IMR-90 (cell line): ENCODE measurements at regions not wholly inside any gene's neighbourhood (a gene's known extent, or its start where the extent isn't known, plus 50 kb on each side); places are given as distances from the start of the nearest gene placed in this dataset.

Experiments used
- ATAC-seq: fragments of 200-7000 bp; cut with Tn5 transposase; 2 replicates; pipeline ENCODE4 v1.9.1; 2020; ENCODE audit warnings: low read depth, mild to moderate bottlenecking, moderate library complexity
- BruUV-seq: library from RNA; stranded (reverse); fragments of 400-500 nt; replicated peaks from 2 replicates; lab custom pipeline; 2021; lab: Mats Ljungman, UMichigan
- CTCF ChIA-PET: fragments of 300-600 bp; formaldehyde crosslinking; extraction: SDS; loops from one replicate; lab custom pipeline; 2021; ENCODE audit warnings: antibody characterized with exemption; lab: Yijun Ruan, JAX
- POLR2A ChIA-PET: fragments of 300-600 bp; sonication (Branson Sonifier 250); formaldehyde crosslinking; loops from one replicate; lab custom pipeline; 2022; ENCODE audit warnings: antibody characterized with exemption; ENCODE audit not compliant: unreplicated experiment; lab: Charles Lee
- DNase-seq: peaks from one replicate; pipeline ENCODE4 v3.0.0; 2013
- H2AFZ ChIP-seq: replicated peaks from 2 replicates; pipeline ENCODE3; 2013; ENCODE audit warnings: low read length, mild to moderate bottlenecking; ENCODE audit not compliant: poor library complexity
- H2AK5ac ChIP-seq: 2 replicates; pipeline ENCODE4 v1.6.1; 2013; ENCODE audit warnings: low read depth, low read length, inconsistent platforms
- H2AK9ac ChIP-seq: replicated peaks from 2 replicates; pipeline ENCODE3; 2013; ENCODE audit warnings: mild to moderate bottlenecking, low read depth, low read length, moderate library complexity; ENCODE audit not compliant: poor library complexity
- H2BK120ac ChIP-seq: 2 replicates; pipeline ENCODE4 v1.6.1; 2013; ENCODE audit warnings: low read depth, low read length, inconsistent platforms
- H2BK15ac ChIP-seq: 3 replicates; pipeline ENCODE4 v1.6.1; 2013; ENCODE audit warnings: low read depth, low read length, inconsistent platforms
- H2BK20ac ChIP-seq: 2 replicates; pipeline ENCODE4 v1.6.1; 2013; ENCODE audit warnings: low read depth, mild to moderate bottlenecking, inconsistent platforms, low read length, moderate library complexity
- H2BK5ac ChIP-seq: 2 replicates; pipeline ENCODE4 v1.6.1; 2013; ENCODE audit warnings: mild to moderate bottlenecking, low read depth, low read length, inconsistent platforms; ENCODE audit not compliant: poor library complexity, severe bottlenecking
- H3K14ac ChIP-seq: replicated peaks from 2 replicates; pipeline ENCODE4 v1.6.1; 2013; ENCODE audit warnings: low read depth, low read length, inconsistent platforms
- H3K18ac ChIP-seq: 2 replicates; pipeline ENCODE4 v1.6.1; 2013; ENCODE audit warnings: low read depth, low read length, control low read depth
- H3K23ac ChIP-seq: 2 replicates; pipeline ENCODE4 v1.6.1; 2013; ENCODE audit warnings: low read depth, low read length, inconsistent platforms
- H3K27ac ChIP-seq: 2 replicates; pipeline ENCODE4 v1.5.1; 2013; ENCODE audit warnings: mild to moderate bottlenecking, control low read depth, low read length; ENCODE audit not compliant: insufficient read depth
- H3K27me3 ChIP-seq: 2 replicates; pipeline ENCODE4 v1.6.1; 2013; ENCODE audit warnings: low read length; ENCODE audit not compliant: control insufficient read depth, insufficient read depth
- H3K36me3 ChIP-seq: 2 replicates; pipeline ENCODE4 v1.6.1; 2013; ENCODE audit warnings: low read length, mixed read lengths; ENCODE audit not compliant: control insufficient read depth, insufficient read depth
- H3K4ac ChIP-seq: 2 replicates; pipeline ENCODE4 v1.6.1; 2013; ENCODE audit warnings: low read depth, low read length, inconsistent platforms
- H3K4me1 ChIP-seq: 2 replicates; pipeline ENCODE4 v1.6.1; 2013; ENCODE audit warnings: low read length, mixed read lengths; ENCODE audit not compliant: control insufficient read depth, insufficient read depth
- H3K4me2 ChIP-seq: 2 replicates; pipeline ENCODE4 v1.6.1; 2013; ENCODE audit warnings: low read depth, mild to moderate bottlenecking, control low read depth, low read length, moderate library complexity
- H3K4me3 ChIP-seq: 2 replicates; pipeline ENCODE4 v1.5.1; 2013; ENCODE audit warnings: low read depth, mild to moderate bottlenecking, control low read depth, low read length, moderate library complexity; ENCODE audit not compliant: insufficient read depth
- H3K56ac ChIP-seq: 2 replicates; pipeline ENCODE4 v1.6.1; 2013; ENCODE audit warnings: low read length, inconsistent platforms; ENCODE audit not compliant: insufficient read depth; ENCODE audit errors: extremely low read depth
- H3K79me1 ChIP-seq, 2 experiments: 2 replicates each; pipeline ENCODE4 v1.6.1; 2013; ENCODE audit warnings: low read length in 2 of 2, inconsistent platforms in 1 of 2, low read depth in 1 of 2
- H3K9ac ChIP-seq: 2 replicates; pipeline ENCODE4 v1.6.1; 2013; ENCODE audit warnings: low read depth, low read length, control low read depth
- H3K9me1 ChIP-seq: 2 replicates; pipeline ENCODE4 v1.6.1; 2013; ENCODE audit warnings: low read length, inconsistent platforms; ENCODE audit not compliant: insufficient read depth
- H3K9me3 ChIP-seq: 2 replicates; pipeline ENCODE4 v1.6.1; 2013; ENCODE audit warnings: low read length; ENCODE audit not compliant: control insufficient read depth, insufficient read depth
- H4K20me1 ChIP-seq: 2 replicates; pipeline ENCODE4 v1.6.1; 2013; ENCODE audit warnings: low read length, inconsistent platforms; ENCODE audit not compliant: insufficient read depth
- H4K5ac ChIP-seq: 2 replicates; pipeline ENCODE4 v1.6.1; 2013; ENCODE audit warnings: mild to moderate bottlenecking, low read depth, low read length, control low read depth
- H4K8ac ChIP-seq, 2 experiments: 2 replicates each; pipeline ENCODE4 v1.6.1; 2013; ENCODE audit warnings: low read depth in 2 of 2, low read length in 2 of 2, control low read depth in 1 of 2, inconsistent platforms in 1 of 2
- H4K91ac ChIP-seq: 2 replicates; pipeline ENCODE4 v1.6.1; 2013; ENCODE audit warnings: low read depth, low read length, inconsistent platforms; ENCODE audit not compliant: insufficient read depth
- CEBPB ChIP-seq: IDR thresholded peaks from 2 replicates; pipeline ENCODE4 v1.6.1; 2012; ENCODE audit warnings: low read depth, low read length, improper control_type of control experiment
- ELK1 ChIP-seq: fragments of 150-350 bp; IDR thresholded peaks from 2 replicates; pipeline ENCODE4 v1.6.1; 2016; ENCODE audit warnings: low read depth, mild to moderate bottlenecking, low read length, moderate library complexity, borderline replicate concordance
- MAFK ChIP-seq: IDR thresholded peaks from 2 replicates; pipeline ENCODE4 v1.6.1; 2012; ENCODE audit warnings: low read depth, low read length, improper control_type of control experiment
- MAZ ChIP-seq: IDR thresholded peaks from 2 replicates; pipeline ENCODE4 v1.6.1; 2012; ENCODE audit warnings: low read depth, mild to moderate bottlenecking, low read length, improper control_type of control experiment, moderate library complexity, borderline replicate concordance
- NFE2L2 ChIP-seq: fragments of 150-350 bp; IDR thresholded peaks from 2 replicates; pipeline ENCODE4 v1.6.1; 2016; ENCODE audit warnings: low read depth, mild to moderate bottlenecking, low read length
- RAD21 ChIP-seq: IDR thresholded peaks from 2 replicates; pipeline ENCODE4 v1.6.1; 2012; ENCODE audit warnings: low read length, improper control_type of control experiment
- RCOR1 ChIP-seq: IDR thresholded peaks from 2 replicates; pipeline ENCODE4 v1.6.1; 2012; ENCODE audit warnings: mild to moderate bottlenecking, low read length, improper control_type of control experiment; ENCODE audit not compliant: insufficient replicate concordance
- WGBS, 2 experiments: methylation state at CpG; one replicate each; pipeline versions ENCODE4 v1.1.5 to v1.1.7; 2013; ENCODE audit warnings: missing lambda C conversion rate in 2 of 2; ENCODE audit not compliant: insufficient read length in 1 of 2; ENCODE audit errors: extremely low coverage in 2 of 2; 5-methylcytosine and 5-hydroxymethylcytosine counted together
- dilution Hi-C: fragments of 300-500 bp; cut with HindIII; formaldehyde crosslinking; loops from one replicate; pipeline ENCODE4 v1.14.3; 2018; ENCODE audit warnings: low sequenced_read_pairs; ENCODE audit not compliant: unreplicated experiment
- in situ Hi-C: fragments of 300-500 bp; cut with MboI; formaldehyde crosslinking; loops from 3 replicates; pipeline ENCODE4 v1.14.3; 2019; ENCODE audit warnings: low sequenced_read_pairs, inconsistent platforms, mixed read lengths
- intact Hi-C: fragments of 100-400 bp; cut with micrococcal nuclease; formaldehyde crosslinking; loops from 2 replicates; pipeline ENCODE4 v1.10.0; 2022
- TF ChIP-seq, protein P1 (sequence below): conservative IDR thresholded peaks from 2 replicates; pipeline ENCODE4 v1.5.1; 2012; ENCODE audit warnings: mild to moderate bottlenecking, low read depth, low read length, improper control_type of control experiment
- TF ChIP-seq, protein P2 (sequence below): fragments of 150-350 bp; IDR thresholded peaks from 2 replicates; pipeline ENCODE4 v1.6.1; 2017; ENCODE audit warnings: mild to moderate bottlenecking, antibody characterized with exemption, low read length, low read depth

GRCh38 chrX:42948723-42949657 is 171.0 kb upstream of the PPP1R2C start:
- Histone ChIP-seq H3K23ac (no peak overlapping the region), H3K27ac (no peak overlapping the region), H3K4me1 (no peaks in the 10 kb centered on the region), H3K79me1 (no peaks in the 10 kb centered on the region), H4K5ac (no peak overlapping the region), H4K8ac (no peak overlapping the region), H3K9me3 (no peaks in the 10 kb centered on the region), H2AK9ac (no peak overlapping the region), H2AK5ac (no peak overlapping the region), H3K4ac (no peak overlapping the region), H2AFZ (no peak overlapping the region), H3K4me3 (no peak overlapping the region), H3K56ac (no peak overlapping the region), H3K14ac (no peak overlapping the region), H3K9me1 (no peaks in the 10 kb centered on the region), H2BK15ac (no peak overlapping the region), H2BK5ac (no peak overlapping the region), H3K4me2 (no peak overlapping the region), H3K36me3 (no peaks in the 10 kb centered on the region), H4K91ac (no peak overlapping the region), H4K20me1 (no peaks in the 10 kb centered on the region), H3K27me3 (peaks cover 2% of the 10 kb centered on the region), H3K18ac (no peak overlapping the region), H3K9ac (no peak overlapping the region), H2BK20ac (no peak overlapping the region), H2BK120ac (no peak overlapping the region)
- DNase-seq (no peak), ATAC-seq (no peak)
- CTCF ChIA-PET, result interaction anchor here (0.7 kb wide), 1 partner anchor 9 kb away, joined by 3 read pairs; no protein-coding TSS in a partner anchor
- in situ Hi-C loops (no loop called here), dilution Hi-C loops (no loop called here), intact Hi-C loops (no loop called here)
- no CpG with 5 or more reads among the region's 9 CpGs for WGBS, 2 experiments
- no TSS peak for BruUV-seq
- POLR2A ChIA-PET, result no interaction called here
- no peak for TF ChIP-seq MAZ
- TF ChIP-seq, protein P1, sequence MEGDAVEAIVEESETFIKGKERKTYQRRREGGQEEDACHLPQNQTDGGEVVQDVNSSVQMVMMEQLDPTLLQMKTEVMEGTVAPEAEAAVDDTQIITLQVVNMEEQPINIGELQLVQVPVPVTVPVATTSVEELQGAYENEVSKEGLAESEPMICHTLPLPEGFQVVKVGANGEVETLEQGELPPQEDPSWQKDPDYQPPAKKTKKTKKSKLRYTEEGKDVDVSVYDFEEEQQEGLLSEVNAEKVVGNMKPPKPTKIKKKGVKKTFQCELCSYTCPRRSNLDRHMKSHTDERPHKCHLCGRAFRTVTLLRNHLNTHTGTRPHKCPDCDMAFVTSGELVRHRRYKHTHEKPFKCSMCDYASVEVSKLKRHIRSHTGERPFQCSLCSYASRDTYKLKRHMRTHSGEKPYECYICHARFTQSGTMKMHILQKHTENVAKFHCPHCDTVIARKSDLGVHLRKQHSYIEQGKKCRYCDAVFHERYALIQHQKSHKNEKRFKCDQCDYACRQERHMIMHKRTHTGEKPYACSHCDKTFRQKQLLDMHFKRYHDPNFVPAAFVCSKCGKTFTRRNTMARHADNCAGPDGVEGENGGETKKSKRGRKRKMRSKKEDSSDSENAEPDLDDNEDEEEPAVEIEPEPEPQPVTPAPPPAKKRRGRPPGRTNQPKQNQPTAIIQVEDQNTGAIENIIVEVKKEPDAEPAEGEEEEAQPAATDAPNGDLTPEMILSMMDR, result no peak
- no peak for TF ChIP-seq RCOR1
- TF ChIP-seq RAD21, result no peak
- no peak for TF ChIP-seq CEBPB
- TF ChIP-seq, protein P2, sequence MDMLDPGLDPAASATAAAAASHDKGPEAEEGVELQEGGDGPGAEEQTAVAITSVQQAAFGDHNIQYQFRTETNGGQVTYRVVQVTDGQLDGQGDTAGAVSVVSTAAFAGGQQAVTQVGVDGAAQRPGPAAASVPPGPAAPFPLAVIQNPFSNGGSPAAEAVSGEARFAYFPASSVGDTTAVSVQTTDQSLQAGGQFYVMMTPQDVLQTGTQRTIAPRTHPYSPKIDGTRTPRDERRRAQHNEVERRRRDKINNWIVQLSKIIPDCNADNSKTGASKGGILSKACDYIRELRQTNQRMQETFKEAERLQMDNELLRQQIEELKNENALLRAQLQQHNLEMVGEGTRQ, result no peak
- no peak for TF ChIP-seq MAFK
- TF ChIP-seq NFE2L2, result no peak
- no peak for TF ChIP-seq ELK1
